DND-41 (cell line): ENCODE measurements at regions not wholly inside any gene's neighbourhood (a gene's known extent, or its start where the extent isn't known, plus 50 kb on each side); places are given as distances from the start of the nearest gene placed in this dataset.

Experiments used
- EZH2 ChIP-seq: IDR thresholded peaks from 3 replicates; pipeline ENCODE4 v1.6.1; 2012; ENCODE audit warnings: borderline replicate concordance, low read depth, mild to moderate bottlenecking, moderate library complexity, low read length, inconsistent platforms; ENCODE audit not compliant: severe bottlenecking
- TF ChIP-seq, protein P1 (sequence below): IDR thresholded peaks from 2 replicates; pipeline ENCODE4 v1.5.1; 2012; ENCODE audit warnings: borderline replicate concordance, low read length, moderate library complexity, mild to moderate bottlenecking; ENCODE audit not compliant: poor library complexity, severe bottlenecking; ENCODE audit errors: extremely low read depth

DNA sequence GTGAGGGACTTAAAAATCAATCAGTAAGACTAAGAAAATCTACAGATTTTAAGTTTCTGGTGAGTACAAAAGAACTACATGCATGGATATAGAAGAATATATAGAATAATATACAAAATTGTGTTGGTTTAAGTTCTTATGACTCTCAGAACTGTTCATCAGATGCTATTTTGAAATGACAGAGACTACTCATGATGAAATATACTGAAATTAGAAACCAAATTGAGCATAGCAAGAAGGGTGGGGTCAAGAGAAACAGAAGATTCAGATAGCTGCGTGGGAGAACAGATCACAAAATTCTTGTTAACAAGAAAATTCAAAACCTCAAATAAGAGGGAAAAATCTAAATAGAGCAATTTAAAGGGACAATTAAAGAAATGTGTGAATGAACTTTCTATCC, 2125.3 kb upstream of the RAG2 start:
- TF ChIP-seq, protein P1, sequence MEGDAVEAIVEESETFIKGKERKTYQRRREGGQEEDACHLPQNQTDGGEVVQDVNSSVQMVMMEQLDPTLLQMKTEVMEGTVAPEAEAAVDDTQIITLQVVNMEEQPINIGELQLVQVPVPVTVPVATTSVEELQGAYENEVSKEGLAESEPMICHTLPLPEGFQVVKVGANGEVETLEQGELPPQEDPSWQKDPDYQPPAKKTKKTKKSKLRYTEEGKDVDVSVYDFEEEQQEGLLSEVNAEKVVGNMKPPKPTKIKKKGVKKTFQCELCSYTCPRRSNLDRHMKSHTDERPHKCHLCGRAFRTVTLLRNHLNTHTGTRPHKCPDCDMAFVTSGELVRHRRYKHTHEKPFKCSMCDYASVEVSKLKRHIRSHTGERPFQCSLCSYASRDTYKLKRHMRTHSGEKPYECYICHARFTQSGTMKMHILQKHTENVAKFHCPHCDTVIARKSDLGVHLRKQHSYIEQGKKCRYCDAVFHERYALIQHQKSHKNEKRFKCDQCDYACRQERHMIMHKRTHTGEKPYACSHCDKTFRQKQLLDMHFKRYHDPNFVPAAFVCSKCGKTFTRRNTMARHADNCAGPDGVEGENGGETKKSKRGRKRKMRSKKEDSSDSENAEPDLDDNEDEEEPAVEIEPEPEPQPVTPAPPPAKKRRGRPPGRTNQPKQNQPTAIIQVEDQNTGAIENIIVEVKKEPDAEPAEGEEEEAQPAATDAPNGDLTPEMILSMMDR, result no peak
- no peak for TF ChIP-seq EZH2
